ENCODE measurements at regions not wholly inside any gene's neighbourhood (a gene's known extent, or its start where the extent isn't known, plus 50 kb on each side); places are given as distances from the start of the nearest gene placed in this dataset.
"Not testable (repeated sequence)": the region's sequence is repeated elsewhere in the genome, so short reads cannot be mapped to it uniquely, and the experiment has no call there.

GRCh38 chr2:111373060-111373459 is 252.3 kb downstream of the BCL2L11 start:
- DNase-seq: not testable (repeated sequence)

- DNase-seq: not testable (repeated sequence)
These were observed 253.3 kb downstream of the BCL2L11 start for GRCh38 chr2:111373989-111374388.

- DNase-seq: not testable (repeated sequence)
These were observed 254.0 kb downstream of the BCL2L11 start for GRCh38 chr2:111374734-111375133.

GRCh38 chr2:111375320-111375883 is 254.7 kb downstream of the BCL2L11 start:
- not testable (repeated sequence) for DNase-seq

- DNase-seq: not testable (repeated sequence)
These were observed 255.7 kb downstream of the BCL2L11 start for GRCh38 chr2:111376272-111376970.

- DNase-seq: not testable (repeated sequence)
These were observed 256.2 kb downstream of the BCL2L11 start for GRCh38 chr2:111376971-111377352.

GRCh38 chr2:111377386-111377959 is 256.8 kb downstream of the BCL2L11 start:
- DNase-seq: not testable (repeated sequence)

- not testable (repeated sequence) for DNase-seq
These were observed 257.6 kb downstream of the BCL2L11 start for GRCh38 chr2:111378348-111378747.

GRCh38 chr2:111380733-111381439 is 260.2 kb downstream of the BCL2L11 start:
- not testable (repeated sequence) for DNase-seq

- not testable (repeated sequence) for DNase-seq
These were observed 261.0 kb downstream of the BCL2L11 start for GRCh38 chr2:111381530-111382306.

GRCh38 chr2:111382507-111382906 is 261.8 kb downstream of the BCL2L11 start:
- not testable (repeated sequence) for DNase-seq

GRCh38 chr2:111383311-111383710 is 262.6 kb downstream of the BCL2L11 start:
- not testable (repeated sequence) for DNase-seq

- not testable (repeated sequence) for DNase-seq
These were observed 264.7 kb downstream of the BCL2L11 start for GRCh38 chr2:111385226-111385957.

- not testable (repeated sequence) for DNase-seq
These were observed 269.9 kb downstream of the BCL2L11 start for GRCh38 chr2:111390605-111391004.

GRCh38 chr2:111395350-111396128 is 274.8 kb downstream of the BCL2L11 start:
- not testable (repeated sequence) for DNase-seq

GRCh38 chr2:111400598-111401253 is 280.0 kb downstream of the BCL2L11 start:
- DNase-seq: not testable (repeated sequence)

- DNase-seq: not testable (repeated sequence)
These were observed 280.8 kb downstream of the BCL2L11 start for GRCh38 chr2:111401270-111402140.

GRCh38 chr2:111402450-111402849 is 281.7 kb downstream of the BCL2L11 start:
- DNase-seq: not testable (repeated sequence)

- not testable (repeated sequence) for DNase-seq
These were observed 282.6 kb downstream of the BCL2L11 start for GRCh38 chr2:111403287-111403686.
